ENCODE measurements at regions not wholly inside any gene's neighbourhood (a gene's known extent, or its start where the extent isn't known, plus 50 kb on each side); places are given as distances from the start of the nearest gene placed in this dataset.
"Not testable (repeated sequence)": the region's sequence is repeated elsewhere in the genome, so short reads cannot be mapped to it uniquely, and the experiment has no call there.

DNA sequence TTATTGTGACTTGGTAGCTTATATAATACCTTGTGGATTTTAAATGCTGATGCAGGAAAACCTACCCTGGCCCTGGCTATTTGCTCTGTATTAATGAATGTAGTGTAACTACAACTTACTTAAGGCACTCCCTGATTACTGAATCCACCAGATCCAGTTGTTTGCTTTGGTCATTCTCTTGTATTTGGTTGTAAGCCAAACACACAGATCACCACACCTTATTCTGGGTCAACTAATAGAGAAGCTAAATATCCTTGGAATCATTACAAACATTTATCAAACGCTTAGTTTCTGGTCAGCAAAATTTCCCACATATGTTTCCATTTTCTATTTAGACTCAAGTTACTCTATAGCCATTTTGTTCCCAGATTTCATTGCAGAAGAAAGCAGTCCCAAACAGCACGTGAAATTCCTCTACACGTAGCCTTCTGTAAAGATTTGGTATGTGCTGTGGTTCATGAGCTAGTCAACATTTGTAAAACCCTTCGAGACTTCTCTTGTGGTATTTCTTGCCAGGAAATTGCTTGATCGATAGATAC lies 322.6 kb downstream of the MEX3B start:
- no peak for DNase-seq (ENCODE audit: low spot score)

GRCh38 chr15:81716468-81716867 lies 329.4 kb downstream of the MEX3B start:
- not testable (repeated sequence) for DNase-seq (ENCODE audit: low spot score)

DNA sequence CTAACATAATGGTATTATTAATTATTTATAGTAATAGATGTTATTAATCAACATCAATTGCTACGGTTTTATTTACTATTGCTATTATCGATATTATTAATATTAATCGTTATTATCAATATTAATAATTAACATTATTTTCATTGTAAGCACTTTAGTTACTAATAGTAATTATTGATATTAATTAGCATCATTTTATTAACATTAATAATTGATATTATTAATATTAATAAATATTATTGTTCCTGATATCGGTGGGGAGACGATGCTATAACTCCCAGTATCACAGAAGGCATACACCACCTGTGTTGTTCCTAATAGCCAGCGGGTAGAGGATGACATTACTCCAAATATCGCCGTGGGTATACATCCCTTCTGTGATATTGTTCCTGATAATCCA lies 335.5 kb downstream of the MEX3B start:
- DNase-seq (ENCODE audit: low spot score) = no peak

- DNase-seq (ENCODE audit: low spot score) = not testable (repeated sequence)
These were observed 332.9 kb upstream of the TMC3 start for GRCh38 chr15:81706816-81707346.

DNA sequence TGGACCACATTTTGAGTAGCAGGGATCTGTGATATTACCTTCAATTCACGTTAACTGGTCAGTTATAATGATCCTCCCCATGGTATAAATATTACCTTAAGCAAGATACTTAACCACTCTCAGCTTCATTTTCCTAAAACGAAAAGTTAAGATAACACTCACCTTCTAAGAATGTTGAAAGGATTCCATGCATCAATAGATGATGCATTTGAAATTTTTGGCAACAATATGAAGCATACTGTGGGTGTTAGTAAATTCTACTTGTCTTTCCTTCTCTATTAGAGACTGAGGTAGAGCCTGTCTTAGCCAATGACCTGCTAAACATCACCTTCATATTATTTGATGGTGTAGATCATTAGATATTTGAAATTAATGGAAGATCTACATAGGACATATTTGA lies 331.7 kb upstream of the TMC3 start:
- DNase-seq (ENCODE audit: low spot score) = not testable (repeated sequence)

GRCh38 chr15:81686021-81686420 lies 312.0 kb upstream of the TMC3 start:
- DNase-seq (ENCODE audit: low spot score) = no peak

DNA sequence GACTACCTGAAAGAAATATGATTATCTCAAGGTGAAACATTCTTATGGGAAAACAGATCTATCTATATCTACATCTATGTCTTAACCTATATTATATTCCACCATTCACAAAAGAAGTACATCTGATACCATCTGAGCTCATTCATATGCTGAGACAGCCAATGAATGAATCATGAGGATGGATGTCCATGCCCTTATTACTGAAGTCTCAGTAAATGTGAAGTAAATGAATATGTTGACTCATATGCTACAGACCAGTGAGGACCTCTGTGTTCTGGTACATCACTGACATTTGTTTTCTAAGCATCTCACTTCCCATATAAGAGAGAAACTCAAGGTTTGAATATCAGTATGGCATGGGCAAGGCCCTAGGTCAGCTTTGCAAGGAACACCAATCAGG lies 311.2 kb upstream of the TMC3 start:
- no peak for DNase-seq (ENCODE audit: low spot score)

GRCh38 chr15:81680829-81681228 lies 306.8 kb upstream of the TMC3 start:
- no peak for DNase-seq (ENCODE audit: low spot score)

DNA sequence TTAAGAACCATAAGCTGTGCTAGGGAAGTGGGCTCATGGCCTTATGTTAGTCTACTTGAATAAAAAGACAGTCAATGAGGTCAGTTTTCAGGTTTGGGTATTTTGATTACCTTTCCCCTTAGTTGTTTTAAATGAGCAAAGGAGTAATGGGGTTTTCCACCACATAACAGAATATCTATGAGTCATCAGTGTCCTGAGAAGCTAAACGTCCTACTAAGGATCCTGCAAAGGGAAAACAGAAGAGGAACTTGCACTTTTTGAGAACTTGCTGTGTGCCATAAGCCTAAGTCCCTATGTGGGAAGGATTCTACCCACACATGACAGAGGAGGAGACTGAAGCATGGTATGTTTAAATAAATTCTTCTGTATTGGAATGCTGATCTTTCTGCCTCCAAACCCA lies 292.8 kb upstream of the TMC3 start:
- DNase-seq (ENCODE audit: low spot score) = no peak

- no peak for DNase-seq (ENCODE audit: low spot score)
These were observed 287.0 kb upstream of the TMC3 start for GRCh38 chr15:81660976-81661375.

DNA sequence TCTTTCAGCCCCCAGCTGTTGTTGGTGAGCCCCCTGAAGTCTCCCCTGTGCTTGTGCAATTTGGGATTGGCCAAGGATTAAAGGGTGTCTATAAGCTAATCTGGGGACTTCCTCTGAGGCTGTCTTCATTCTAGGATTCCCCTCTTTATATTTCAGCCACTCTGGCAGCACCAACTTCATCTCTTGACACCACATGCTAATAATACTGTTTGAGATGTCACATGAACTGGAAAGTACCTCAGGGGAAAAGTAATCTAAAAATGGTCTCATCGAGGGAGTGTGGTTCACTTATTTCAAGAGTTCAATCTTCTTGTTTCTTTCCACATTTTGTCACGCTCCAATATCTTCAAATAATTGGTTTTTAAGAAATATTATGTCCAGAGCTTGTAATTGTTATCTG lies 279.2 kb upstream of the TMC3 start:
- DNase-seq (ENCODE audit: low spot score) = no peak

DNA sequence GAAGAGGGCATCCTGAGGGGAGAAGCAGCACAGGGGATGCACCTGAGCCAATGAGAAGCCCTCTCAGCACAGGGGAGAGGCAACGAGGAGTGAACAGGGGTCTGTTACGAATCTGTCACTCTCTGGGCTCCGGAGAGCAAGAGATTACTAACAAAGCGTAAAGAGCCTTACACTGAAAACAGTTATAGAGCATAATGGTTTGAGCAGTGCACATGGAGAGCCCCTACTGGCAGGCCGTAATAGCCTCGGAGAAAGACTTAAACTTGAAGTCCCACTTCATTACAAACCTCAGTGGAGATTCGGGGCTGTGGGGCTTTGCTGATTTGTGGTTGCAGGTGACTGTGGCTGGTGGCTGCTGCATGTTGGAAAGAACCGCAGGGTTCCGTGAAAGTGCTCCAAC lies 271.5 kb upstream of the TMC3 start:
- no peak for DNase-seq (ENCODE audit: low spot score)

DNA sequence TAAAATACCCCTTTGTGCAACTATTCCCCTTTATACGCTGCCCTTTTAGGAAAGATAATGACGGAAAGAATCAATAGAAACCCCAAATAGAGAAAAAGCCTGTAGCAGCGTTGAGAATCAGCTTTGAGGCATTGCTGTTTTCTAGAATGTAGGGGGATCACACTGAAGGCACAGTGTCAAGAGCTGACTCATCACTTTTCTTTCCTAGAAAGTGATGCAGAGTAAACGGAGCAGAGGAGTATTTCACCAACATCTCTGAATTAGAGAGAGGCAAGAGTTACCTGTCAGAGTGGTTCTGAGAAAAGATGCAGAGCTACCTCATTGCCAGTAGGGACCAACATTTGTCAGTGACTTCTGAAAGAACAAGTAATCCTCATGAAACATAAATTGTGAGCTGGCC lies 269.8 kb upstream of the TMC3 start:
- no peak for DNase-seq (ENCODE audit: low spot score)

DNA sequence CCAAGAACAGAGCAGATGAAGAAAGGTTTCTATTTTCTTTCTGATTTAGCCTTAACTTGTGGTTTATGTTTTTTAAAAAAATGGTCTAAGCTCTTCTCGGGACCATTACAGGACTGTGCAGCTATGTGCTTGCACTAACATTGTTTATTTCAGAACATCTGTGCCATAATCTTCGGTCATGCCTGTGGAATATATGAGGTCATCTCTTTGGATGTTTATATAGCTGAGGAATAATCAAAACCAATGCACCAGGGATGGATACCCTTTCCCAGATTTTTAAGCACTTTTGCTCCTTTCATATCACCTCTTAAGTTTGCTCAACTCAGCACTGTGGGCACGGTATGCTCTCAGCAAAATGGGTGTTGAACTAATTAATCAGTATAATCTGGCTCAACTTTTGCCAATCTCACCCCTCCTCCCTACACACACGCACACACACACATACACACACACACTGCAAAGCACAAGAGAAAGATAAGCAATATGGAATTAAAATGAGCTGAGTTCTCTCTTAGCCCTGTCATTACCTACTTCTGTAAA lies 268.5 kb upstream of the TMC3 start:
- DNase-seq (ENCODE audit: low spot score) = no peak

DNA sequence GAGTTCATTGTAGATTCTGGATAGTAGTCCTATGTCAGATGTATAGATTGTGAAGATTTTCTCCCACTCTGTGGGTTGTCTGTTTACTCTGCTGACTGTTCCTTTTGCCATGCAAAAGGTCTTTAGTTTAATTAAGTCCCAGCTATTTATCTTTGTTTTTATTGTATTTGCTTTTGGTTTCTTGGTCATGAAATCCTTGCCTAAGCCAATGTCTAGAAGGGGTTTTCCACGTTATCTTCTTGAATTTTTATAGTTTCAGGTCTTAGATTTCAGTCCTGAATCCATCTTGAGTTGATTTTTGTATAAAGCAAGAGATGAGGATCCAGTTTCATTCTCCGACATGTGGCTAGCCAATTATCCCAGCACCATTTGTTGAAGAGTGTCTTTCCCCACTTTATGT lies 262.1 kb upstream of the TMC3 start:
- DNase-seq (ENCODE audit: low spot score) = not testable (repeated sequence)

DNA sequence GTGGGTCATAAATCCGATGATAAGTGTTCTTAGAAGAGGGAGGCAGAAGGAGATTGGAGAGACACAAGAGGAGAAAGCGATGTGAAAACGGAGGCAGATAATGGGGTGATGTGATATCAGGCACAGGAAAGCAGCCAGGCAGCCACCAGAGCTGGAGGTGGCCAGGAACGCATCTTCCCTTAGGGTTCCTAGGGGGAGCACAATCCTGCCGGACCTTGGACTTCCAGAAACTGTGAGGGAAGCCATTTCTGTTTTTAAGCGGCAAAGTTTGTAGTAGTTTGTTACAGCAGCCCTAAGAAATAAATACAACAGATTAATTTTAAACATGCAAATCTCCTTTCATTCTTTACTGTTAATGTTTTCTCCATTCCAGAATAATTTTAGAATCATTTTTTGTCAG lies 259.9 kb upstream of the TMC3 start:
- DNase-seq (ENCODE audit: low spot score) = no peak

DNA sequence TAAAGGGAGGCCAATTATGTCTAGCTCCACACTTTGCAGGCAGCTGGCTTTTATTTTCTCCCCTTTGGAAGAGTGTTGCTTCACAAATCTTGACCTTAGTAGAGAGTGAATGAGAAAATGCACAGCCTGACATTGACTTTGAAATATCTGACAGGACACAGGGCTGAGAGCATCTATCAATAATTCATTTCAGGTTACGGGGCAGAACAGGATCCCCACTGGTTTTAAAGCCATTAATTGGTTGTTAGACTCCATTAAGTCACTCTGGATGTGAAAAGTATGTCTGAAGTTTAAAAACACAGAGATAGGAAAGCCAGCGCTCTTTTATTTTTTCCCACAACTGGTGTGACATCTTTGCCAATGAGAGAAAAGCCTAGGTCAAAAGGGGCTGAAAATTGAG lies 251.9 kb upstream of the TMC3 start:
- DNase-seq (ENCODE audit: low spot score) = no peak

GRCh38 chr15:81619002-81619401 lies 245.0 kb upstream of the TMC3 start:
- DNase-seq (ENCODE audit: low spot score) = no peak

DNA sequence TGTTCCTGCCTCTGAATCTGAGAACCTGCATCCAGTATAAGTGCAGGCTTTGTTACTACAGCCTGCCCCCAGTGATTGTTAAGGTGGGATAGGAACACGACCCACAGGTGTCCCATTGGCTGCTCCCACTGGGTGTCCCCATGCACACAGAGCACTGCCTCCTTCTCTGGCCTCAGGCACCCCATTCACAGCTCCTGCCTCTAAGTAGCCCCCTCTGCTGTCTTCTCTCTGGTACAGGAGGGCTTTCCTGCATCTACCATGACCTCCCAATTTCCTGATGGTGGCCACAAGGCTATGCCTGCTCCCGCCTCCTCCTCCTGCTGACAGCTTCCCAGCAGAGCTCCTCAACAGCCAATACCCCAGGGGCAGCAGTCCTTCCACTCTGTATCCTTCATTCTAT lies 238.6 kb upstream of the TMC3 start:
- no peak for DNase-seq (ENCODE audit: low spot score)

DNA sequence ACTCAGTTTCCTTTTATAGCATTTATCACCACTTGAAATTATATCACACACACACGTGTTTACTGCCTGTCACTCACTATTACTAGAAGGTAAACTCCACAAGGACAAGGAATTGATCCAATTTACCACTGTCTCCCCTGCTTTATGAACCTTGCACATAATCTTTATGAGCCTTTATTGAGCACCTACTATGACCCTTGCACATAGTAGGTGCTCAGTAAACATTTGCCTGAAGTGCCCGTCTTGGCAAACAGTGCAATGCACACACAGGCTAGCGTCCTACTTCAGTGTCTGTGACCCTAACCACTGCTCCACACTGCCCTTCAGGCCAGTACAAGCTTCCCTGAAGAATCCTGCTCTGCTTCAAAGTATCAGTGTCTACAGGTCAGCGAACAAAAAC lies 237.7 kb upstream of the TMC3 start:
- no peak for DNase-seq (ENCODE audit: low spot score)

GRCh38 chr15:81608309-81608829 lies 234.4 kb upstream of the TMC3 start:
- DNase-seq (ENCODE audit: low spot score) = no peak

DNA sequence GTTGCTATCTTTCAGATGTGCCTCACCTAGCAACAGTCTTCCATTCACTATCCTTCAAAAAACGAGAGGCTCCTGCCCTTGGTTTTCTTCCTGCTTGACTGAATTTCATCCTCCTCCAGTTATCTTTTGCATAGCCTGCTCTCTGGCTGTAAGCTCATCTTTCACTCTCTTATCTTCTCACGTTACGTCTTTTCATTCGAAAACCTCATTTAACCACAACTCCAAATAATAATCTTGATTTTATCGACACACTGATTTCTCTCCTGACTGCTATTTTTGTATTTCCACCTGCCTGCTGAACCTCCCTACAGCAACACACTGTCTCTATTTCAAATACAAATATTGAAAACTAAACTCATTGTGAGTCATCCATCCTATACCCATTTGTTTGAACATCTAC lies 230.7 kb upstream of the TMC3 start:
- DNase-seq (ENCODE audit: low spot score) = no peak

DNA sequence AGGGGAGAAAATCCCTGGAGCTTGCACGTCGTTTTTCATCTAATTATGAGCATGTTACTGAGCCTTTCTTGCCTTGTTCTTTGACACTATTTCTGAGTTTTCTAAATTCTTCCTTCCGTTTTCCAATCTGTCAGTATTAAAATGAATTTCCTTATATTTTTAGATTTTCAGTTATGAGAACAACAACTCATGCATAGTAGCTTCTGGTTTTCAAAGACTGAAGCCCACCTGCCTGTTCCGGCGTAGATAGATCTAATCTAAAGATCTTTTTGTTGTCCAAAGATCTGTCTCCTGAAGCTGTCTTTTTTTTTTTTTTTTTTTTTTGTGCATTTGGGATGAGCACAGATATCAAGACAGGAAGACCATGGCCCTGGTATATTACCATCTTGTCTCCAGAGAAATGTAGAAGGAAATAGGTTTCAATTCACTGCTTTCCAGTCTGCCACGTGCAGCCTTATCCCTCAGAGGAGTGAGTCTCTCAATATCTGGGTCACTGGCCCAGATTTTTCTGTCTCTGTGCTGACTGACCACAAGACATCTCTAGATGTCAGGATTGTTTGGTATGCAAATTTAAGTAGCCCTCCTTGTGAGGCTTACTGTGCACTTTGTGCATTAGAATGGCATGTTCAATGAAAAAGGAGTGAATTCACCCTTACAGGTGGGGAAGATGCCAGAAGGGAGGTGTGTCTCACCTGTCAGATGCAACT lies 222.3 kb upstream of the TMC3 start:
- no peak for DNase-seq (ENCODE audit: low spot score)

GRCh38 chr15:81595752-81596151 lies 221.7 kb upstream of the TMC3 start:
- DNase-seq (ENCODE audit: low spot score) = no peak

Data from HuH-7 (cell line).